MM.1S (cell line): ENCODE measurements at regions not wholly inside any gene's neighbourhood (a gene's known extent, or its start where the extent isn't known, plus 50 kb on each side); places are given as distances from the start of the nearest gene placed in this dataset.

Source experiments
- DNase-seq: peaks from one replicate; pipeline ENCODE4 v3.0.0-alpha.2; 2015
- H2AFZ ChIP-seq: fragments of 300-600 bp; sonication (generic); 2 replicates; pipeline ENCODE4 v1.6.0; 2016; ENCODE audit warnings: antibody characterized with exemption, low read length
- H3F3A ChIP-seq: fragments of 300-600 bp; sonication (generic); 2 replicates; pipeline ENCODE4 v1.6.1; 2016; ENCODE audit warnings: mild to moderate bottlenecking, antibody characterized with exemption, low read length, moderate library complexity, mixed read lengths; ENCODE audit not compliant: insufficient read depth
- H3K27ac ChIP-seq: fragments of 300-600 bp; sonication (generic); 2 replicates; pipeline ENCODE4 v1.5.1; 2016; ENCODE audit warnings: mild to moderate bottlenecking, low read length
- H3K27me3 ChIP-seq: fragments of 300-600 bp; sonication (generic); replicated peaks from 2 replicates; pipeline ENCODE4 v1.6.0; 2016; ENCODE audit warnings: low read length; ENCODE audit not compliant: insufficient read depth
- H3K36me3 ChIP-seq: fragments of 300-600 bp; sonication (generic); replicated peaks from 2 replicates; pipeline ENCODE4 v1.6.1; 2016; ENCODE audit warnings: mild to moderate bottlenecking, low read length, mixed read lengths; ENCODE audit not compliant: insufficient read depth
- H3K4me1 ChIP-seq: fragments of 300-600 bp; sonication (generic); 2 replicates; pipeline ENCODE4 v1.6.1; 2016; ENCODE audit warnings: low read length, mixed read lengths
- H3K4me2 ChIP-seq: fragments of 300-600 bp; sonication (generic); 2 replicates; pipeline ENCODE4 v1.6.0; 2016; ENCODE audit warnings: low read depth, low read length
- H3K4me3 ChIP-seq: fragments of 300-600 bp; sonication (generic); 2 replicates; pipeline ENCODE4 v1.5.1; 2016; ENCODE audit warnings: low read length, mixed read lengths
- H3K79me2 ChIP-seq: fragments of 300-600 bp; sonication (generic); 2 replicates; pipeline ENCODE4 v1.6.1; 2016; ENCODE audit warnings: mixed run types, low read length, mixed read lengths
- H3K9ac ChIP-seq: fragments of 300-600 bp; sonication (generic); 2 replicates; pipeline ENCODE4 v1.6.1; 2016; ENCODE audit warnings: low read length, mixed read lengths
- H3K9me2 ChIP-seq: fragments of 300-600 bp; sonication (generic); replicated peaks from 2 replicates; pipeline ENCODE4 v1.6.1; 2016; ENCODE audit warnings: mild to moderate bottlenecking, low read length, mixed read lengths; ENCODE audit not compliant: insufficient read depth
- H3K9me3 ChIP-seq: fragments of 300-600 bp; sonication (generic); replicated peaks from 2 replicates; pipeline ENCODE4 v1.6.1; 2016; ENCODE audit warnings: mild to moderate bottlenecking, low read length, mixed read lengths; ENCODE audit not compliant: insufficient read depth
- H4K20me1 ChIP-seq: fragments of 300-600 bp; sonication (generic); 2 replicates; pipeline ENCODE4 v1.6.1; 2016; ENCODE audit warnings: mild to moderate bottlenecking, low read length, moderate library complexity, mixed read lengths; ENCODE audit not compliant: insufficient read depth
- EZH2 ChIP-seq: fragments of 300-600 bp; sonication (generic); optimal IDR thresholded peaks from 2 replicates; pipeline ENCODE3; 2017; ENCODE audit warnings: low read depth, mild to moderate bottlenecking, antibody characterized with exemption, low read length, mixed read lengths
- EZH2phosphoT487 ChIP-seq: fragments of 300-600 bp; sonication (generic); IDR thresholded peaks from 2 replicates; pipeline ENCODE4 v1.6.1; 2018; ENCODE audit warnings: antibody characterized with exemption, low read length
- TF ChIP-seq, protein P1 (sequence below): fragments of 300-600 bp; sonication (generic); IDR thresholded peaks from 2 replicates; pipeline ENCODE4 v1.5.1; 2016; ENCODE audit warnings: antibody characterized with exemption, low read length, mixed read lengths

DNA sequence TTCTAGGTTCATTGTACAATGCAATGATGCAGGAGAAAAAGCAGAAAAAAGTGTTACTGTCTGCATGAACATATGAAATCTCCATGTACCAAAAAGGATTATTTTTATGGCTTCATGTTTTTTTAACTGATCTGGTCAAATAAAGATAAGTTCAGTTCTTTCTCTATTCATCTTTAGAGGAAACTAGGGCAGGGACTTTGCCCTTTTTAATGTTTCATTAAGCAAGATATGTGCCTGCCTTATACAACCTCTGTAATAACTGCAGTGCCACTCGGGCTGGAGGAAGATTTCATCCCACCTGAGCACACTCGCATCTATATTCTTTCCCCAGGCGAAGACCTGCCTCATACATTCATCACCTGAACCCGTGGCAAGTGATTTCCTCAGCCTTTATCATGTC lies 157.9 kb upstream of the DDX18 start:
- Histone ChIP-seq H3K9me2 (no peaks in the 10 kb centered on the region), H3K9me3 (no peaks in the 10 kb centered on the region), H3K79me2 (no peaks in the 10 kb centered on the region), H3F3A (no peaks in the 10 kb centered on the region), H4K20me1 (no peaks in the 10 kb centered on the region), H3K4me2 (no peak overlapping the region), H3K4me1 (no peaks in the 10 kb centered on the region), H2AFZ (no peak overlapping the region), H3K4me3 (no peak overlapping the region), H3K9ac (no peak overlapping the region), H3K36me3 (no peaks in the 10 kb centered on the region), H3K27me3 (no peaks in the 10 kb centered on the region), H3K27ac (no peak overlapping the region)
- TF ChIP-seq, protein P1, sequence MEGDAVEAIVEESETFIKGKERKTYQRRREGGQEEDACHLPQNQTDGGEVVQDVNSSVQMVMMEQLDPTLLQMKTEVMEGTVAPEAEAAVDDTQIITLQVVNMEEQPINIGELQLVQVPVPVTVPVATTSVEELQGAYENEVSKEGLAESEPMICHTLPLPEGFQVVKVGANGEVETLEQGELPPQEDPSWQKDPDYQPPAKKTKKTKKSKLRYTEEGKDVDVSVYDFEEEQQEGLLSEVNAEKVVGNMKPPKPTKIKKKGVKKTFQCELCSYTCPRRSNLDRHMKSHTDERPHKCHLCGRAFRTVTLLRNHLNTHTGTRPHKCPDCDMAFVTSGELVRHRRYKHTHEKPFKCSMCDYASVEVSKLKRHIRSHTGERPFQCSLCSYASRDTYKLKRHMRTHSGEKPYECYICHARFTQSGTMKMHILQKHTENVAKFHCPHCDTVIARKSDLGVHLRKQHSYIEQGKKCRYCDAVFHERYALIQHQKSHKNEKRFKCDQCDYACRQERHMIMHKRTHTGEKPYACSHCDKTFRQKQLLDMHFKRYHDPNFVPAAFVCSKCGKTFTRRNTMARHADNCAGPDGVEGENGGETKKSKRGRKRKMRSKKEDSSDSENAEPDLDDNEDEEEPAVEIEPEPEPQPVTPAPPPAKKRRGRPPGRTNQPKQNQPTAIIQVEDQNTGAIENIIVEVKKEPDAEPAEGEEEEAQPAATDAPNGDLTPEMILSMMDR = no peak
- no peak for TF ChIP-seq EZH2
- no peak for TF ChIP-seq EZH2phosphoT487
- DNase-seq = no peak

DNA sequence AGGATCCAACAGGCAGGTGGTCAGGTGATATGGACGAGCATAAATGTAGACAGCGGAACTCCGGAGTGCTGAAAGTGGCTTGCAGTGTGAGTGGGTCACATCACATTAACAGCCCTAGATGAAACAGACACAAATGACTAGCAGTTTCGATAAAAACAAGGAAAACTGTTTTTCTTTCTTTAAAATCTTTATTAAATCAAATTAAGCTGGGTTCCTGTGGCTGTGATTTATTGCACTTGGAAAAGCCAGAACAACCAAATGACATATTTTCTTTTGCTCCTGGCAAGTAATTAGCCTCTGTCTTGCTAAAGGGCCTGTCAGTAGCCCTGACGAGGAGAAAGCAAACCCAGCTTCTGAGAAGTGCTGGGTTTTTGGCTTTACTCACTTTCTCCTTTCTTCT lies 152.9 kb upstream of the DDX18 start:
- Histone ChIP-seq H3K4me1 (no peaks in the 10 kb centered on the region), H3K36me3 (no peaks in the 10 kb centered on the region), H3K4me2 (no peak overlapping the region), H3K27me3 (no peaks in the 10 kb centered on the region), H3K79me2 (no peaks in the 10 kb centered on the region), H3K27ac (no peak overlapping the region), H3F3A (no peaks in the 10 kb centered on the region), H3K9me3 (no peaks in the 10 kb centered on the region), H2AFZ (no peak overlapping the region), H3K4me3 (no peak overlapping the region), H3K9ac (no peak overlapping the region), H4K20me1 (no peaks in the 10 kb centered on the region), H3K9me2 (no peaks in the 10 kb centered on the region)
- no peak for DNase-seq
- TF ChIP-seq EZH2phosphoT487 (no peak), EZH2 (no peak)
- TF ChIP-seq, protein P1 = no peak

DNA sequence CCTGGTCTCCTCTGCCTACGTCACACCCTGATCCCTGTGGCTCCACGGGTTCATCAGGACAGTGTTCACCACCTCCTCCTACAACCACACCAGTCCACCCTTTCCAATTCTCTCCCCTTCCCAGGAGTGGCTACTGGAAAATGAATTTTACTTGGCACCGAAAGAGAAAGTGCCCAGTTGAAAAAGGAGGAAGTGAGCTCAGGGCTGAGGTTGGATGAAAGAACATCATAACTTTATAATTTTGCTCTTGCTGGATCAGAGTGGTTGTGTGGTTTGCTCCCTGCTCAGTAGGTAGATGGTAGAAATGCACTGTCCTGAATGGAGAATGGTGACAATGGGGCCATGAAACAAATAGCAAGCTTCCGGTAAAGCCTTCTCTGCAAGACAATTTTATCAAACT lies 140.3 kb upstream of the DDX18 start:
- H4K20me1 ChIP-seq = no peaks in the 10 kb centered on the region
- no peak for DNase-seq
- H3K36me3 ChIP-seq = no peaks in the 10 kb centered on the region
- H2AFZ ChIP-seq = no peak overlapping the region
- TF ChIP-seq EZH2 (no peak), EZH2phosphoT487 (no peak)
- TF ChIP-seq, protein P1 = no peak
- H3K27me3 ChIP-seq = no peaks in the 10 kb centered on the region
- H3K9me2 ChIP-seq = no peaks in the 10 kb centered on the region
- H3K9ac ChIP-seq = no peak overlapping the region
- no peak overlapping the region for H3K27ac ChIP-seq
- H3K4me2 ChIP-seq = no peak overlapping the region
- no peak overlapping the region for H3K4me3 ChIP-seq
- H3K4me1 ChIP-seq = no peaks in the 10 kb centered on the region
- no peaks in the 10 kb centered on the region for H3K79me2 ChIP-seq
- H3F3A ChIP-seq = no peaks in the 10 kb centered on the region
- no peaks in the 10 kb centered on the region for H3K9me3 ChIP-seq
